B cell (primary cell): ENCODE measurements at regions not wholly inside any gene's neighbourhood (a gene's known extent, or its start where the extent isn't known, plus 50 kb on each side); places are given as distances from the start of the nearest gene placed in this dataset.

Experiments used
- ATAC-seq: fragments of 200-7000 bp; cut with Tn5 transposase; one replicate; pipeline ENCODE4 v1.10.0; 2021; ENCODE audit warnings: low read depth, mild to moderate bottlenecking, moderate number of reproducible peaks, moderate library complexity
- CTCF ChIA-PET: fragments of 350-600 bp; sonication (Branson Sonifier 250); formaldehyde crosslinking; loops from one replicate; lab custom pipeline; 2021; ENCODE audit warnings: antibody characterized with exemption, inconsistent platforms; lab: Charles Lee
- POLR2A ChIA-PET: fragments of 350-600 bp; sonication (Branson Sonifier 250); formaldehyde crosslinking; loops from one replicate; lab custom pipeline; 2021; ENCODE audit warnings: antibody characterized with exemption; lab: Charles Lee
- DNase-seq: peaks from one replicate; pipeline ENCODE4 v3.0.0; 2013
- H2AFZ ChIP-seq: 2 replicates; pipeline ENCODE4 v1.6.1; 2012; ENCODE audit warnings: mild to moderate bottlenecking, low read depth, low read length; ENCODE audit not compliant: insufficient read depth, poor library complexity, severe bottlenecking
- H3K27ac ChIP-seq, 2 donors: 1 replicate in 1 of 2; 2 replicates in 1 of 2; pipeline ENCODE4 v1.5.1; 2012 to 2013; ENCODE audit warnings: low read length in 2 of 2, mild to moderate bottlenecking in 2 of 2, moderate library complexity in 1 of 2
- H3K27me3 ChIP-seq, 4 experiments: fragments of 200-600 bp in 1 of 4; sonication (generic) in 1 of 4; replicated peaks in 1 of 4; 1 replicate in 2 of 4; 2 replicates in 2 of 4; pipeline versions ENCODE4 v1.6.1 to v1.7.0; 2013 to 2016; ENCODE audit warnings: low read length in 3 of 4, mild to moderate bottlenecking in 2 of 4, mixed read lengths in 1 of 4, moderate library complexity in 1 of 4; ENCODE audit not compliant: insufficient read depth in 4 of 4, control insufficient read depth in 3 of 4; ENCODE audit errors: control extremely low read depth in 1 of 4
- H3K36me3 ChIP-seq, 2 experiments: replicated peaks in 1 of 2; 1 replicate in 1 of 2; 2 replicates in 1 of 2; pipeline versions ENCODE4 v1.6.1 to v1.7.1; 2013; ENCODE audit warnings: low read length in 1 of 2; ENCODE audit not compliant: insufficient read depth in 2 of 2, control insufficient read depth in 1 of 2; ENCODE audit errors: control extremely low read depth in 1 of 2, extremely low read depth in 1 of 2
- H3K4me1 ChIP-seq, 2 donors: fragments of 200-600 bp in 1 of 2; sonication (generic) in 1 of 2; 1 replicate in 1 of 2; 2 replicates in 1 of 2; pipeline versions ENCODE4 v1.5.1 to v1.6.1; 2013 to 2017; ENCODE audit warnings: low read length in 2 of 2; ENCODE audit not compliant: control insufficient read depth in 2 of 2, insufficient read depth in 2 of 2
- H3K4me2 ChIP-seq: replicated peaks from 2 replicates; pipeline ENCODE3; 2012; ENCODE audit warnings: mild to moderate bottlenecking, low read depth, low read length; ENCODE audit not compliant: poor library complexity, severe bottlenecking
- H3K4me3 ChIP-seq, 5 experiments: fragments of 200-600 bp in 1 of 5; sonication (generic) in 1 of 5; 1 replicate in 3 of 5; 2 replicates in 2 of 5; pipeline versions ENCODE4 v1.5.1 to v1.7.0; 2011 to 2016; ENCODE audit warnings: low read length in 4 of 5, mild to moderate bottlenecking in 4 of 5, low read depth in 2 of 5, control low read depth in 1 of 5, moderate library complexity in 1 of 5; ENCODE audit not compliant: insufficient read depth in 1 of 5; ENCODE audit errors: control extremely low read depth in 1 of 5, extremely low read depth in 1 of 5
- H3K79me2 ChIP-seq: fragments of 200-600 bp; sonication (generic); one replicate; pipeline ENCODE4 v1.6.0; 2016; ENCODE audit warnings: low read length; ENCODE audit not compliant: control insufficient read depth, insufficient read depth
- H3K9ac ChIP-seq: fragments of 200-600 bp; sonication (generic); 2 replicates; pipeline ENCODE4 v1.6.1; 2017; ENCODE audit warnings: mild to moderate bottlenecking, low read length, moderate library complexity
- H3K9me3 ChIP-seq, 3 donors: one replicate each; pipeline versions ENCODE4 v1.6.1 to v1.7.1; 2013; ENCODE audit warnings: low read length in 2 of 3; ENCODE audit not compliant: control insufficient read depth in 2 of 3, insufficient read depth in 1 of 3; ENCODE audit errors: control extremely low read depth in 1 of 3
- H4K20me1 ChIP-seq: 2 replicates; pipeline ENCODE4 v1.6.0; 2012; ENCODE audit warnings: mild to moderate bottlenecking, low read length; ENCODE audit not compliant: insufficient read depth, control insufficient read depth, poor library complexity, severe bottlenecking
- H3K27ac Mint-ChIP-seq: one replicate; pipeline ENCODE4 v1.8.0; 2021; ENCODE audit warnings: mixed read lengths
- H3K27me3 Mint-ChIP-seq: one replicate; pipeline ENCODE4 v1.8.0; 2021; ENCODE audit warnings: mixed read lengths
- H3K4me1 Mint-ChIP-seq: one replicate; pipeline ENCODE4 v1.8.0; 2021; ENCODE audit warnings: mixed read lengths
- H3K4me3 Mint-ChIP-seq: one replicate; pipeline ENCODE4 v1.8.0; 2021; ENCODE audit warnings: mixed read lengths
- H3K9me3 Mint-ChIP-seq: one replicate; pipeline ENCODE4 v1.8.0; 2022; ENCODE audit warnings: mixed read lengths; ENCODE audit not compliant: insufficient read depth
- EZH2 ChIP-seq: IDR thresholded peaks from 2 replicates; pipeline ENCODE4 v1.6.1; 2012; ENCODE audit warnings: borderline replicate concordance, low read depth, mild to moderate bottlenecking, moderate library complexity, low read length; ENCODE audit not compliant: insufficient read depth, poor library complexity, severe bottlenecking
- WGBS: methylation state at CpG from one replicate; pipeline ENCODE4 v1.1.5; 2013; ENCODE audit warnings: missing lambda C conversion rate; ENCODE audit not compliant: insufficient coverage; 5-methylcytosine and 5-hydroxymethylcytosine counted together
- intact Hi-C: fragments of 100-400 bp; cut with micrococcal nuclease; formaldehyde crosslinking; loops from one replicate; pipeline ENCODE4 v1.10.0; 2022
- TF ChIP-seq, protein P1 (sequence below): fragments of 200-600 bp; IDR thresholded peaks from one replicate; pipeline ENCODE4 v1.8.0; 2022; ENCODE audit warnings: antibody characterized with exemption, mild to moderate bottlenecking

DNA sequence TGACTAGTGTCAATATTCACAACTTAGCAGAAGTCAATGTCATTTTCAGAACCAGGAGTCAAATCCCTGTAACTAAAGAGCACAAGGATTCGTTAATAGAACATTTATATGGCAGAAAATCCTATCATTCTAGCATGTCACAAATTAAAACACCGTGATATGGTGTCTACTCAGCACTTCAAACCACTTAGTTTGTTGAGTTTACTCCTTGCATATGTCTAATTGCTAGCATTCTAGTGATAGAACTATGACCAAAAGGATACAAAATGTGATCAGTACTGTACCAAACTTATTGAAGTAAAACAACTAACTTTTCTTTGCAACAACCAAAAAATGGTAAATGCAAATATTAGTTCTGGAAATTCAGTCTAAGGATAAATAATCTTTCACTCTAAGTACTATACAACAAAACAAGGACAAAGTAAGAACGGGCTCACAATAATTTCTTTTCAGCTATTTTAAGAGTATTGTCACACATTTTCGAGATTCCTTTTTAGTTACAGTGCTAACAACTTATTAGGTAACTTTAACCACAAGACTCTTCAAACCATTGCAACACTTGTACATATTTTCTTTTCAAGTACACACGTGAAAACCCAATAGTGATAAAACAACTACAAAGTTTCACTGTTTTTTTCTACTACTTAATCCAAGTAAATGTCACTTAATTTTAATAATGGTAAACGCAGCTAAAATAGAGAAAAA is 845.2 kb upstream of the CDH10 start:
- ChIA-PET POLR2A (no interaction called here), CTCF (no interaction called here)
- Mint-ChIP-seq H3K4me1 (no peaks in the 10 kb centered on the region), H3K27ac (no peak overlapping the region), H3K27me3 (no peaks in the 10 kb centered on the region), H3K4me3 (no peak overlapping the region), H3K9me3 (peaks cover 7% of the 10 kb centered on the region)
- H3K9me3 ChIP-seq, result no peaks in the 10 kb centered on the region
- no peaks in the 10 kb centered on the region for H3K36me3 ChIP-seq
- H3K4me2 ChIP-seq, result no peak overlapping the region
- H3K27ac ChIP-seq, result no peak overlapping the region
- ATAC-seq (no peak), DNase-seq (no peak)
- TF ChIP-seq, protein P1, sequence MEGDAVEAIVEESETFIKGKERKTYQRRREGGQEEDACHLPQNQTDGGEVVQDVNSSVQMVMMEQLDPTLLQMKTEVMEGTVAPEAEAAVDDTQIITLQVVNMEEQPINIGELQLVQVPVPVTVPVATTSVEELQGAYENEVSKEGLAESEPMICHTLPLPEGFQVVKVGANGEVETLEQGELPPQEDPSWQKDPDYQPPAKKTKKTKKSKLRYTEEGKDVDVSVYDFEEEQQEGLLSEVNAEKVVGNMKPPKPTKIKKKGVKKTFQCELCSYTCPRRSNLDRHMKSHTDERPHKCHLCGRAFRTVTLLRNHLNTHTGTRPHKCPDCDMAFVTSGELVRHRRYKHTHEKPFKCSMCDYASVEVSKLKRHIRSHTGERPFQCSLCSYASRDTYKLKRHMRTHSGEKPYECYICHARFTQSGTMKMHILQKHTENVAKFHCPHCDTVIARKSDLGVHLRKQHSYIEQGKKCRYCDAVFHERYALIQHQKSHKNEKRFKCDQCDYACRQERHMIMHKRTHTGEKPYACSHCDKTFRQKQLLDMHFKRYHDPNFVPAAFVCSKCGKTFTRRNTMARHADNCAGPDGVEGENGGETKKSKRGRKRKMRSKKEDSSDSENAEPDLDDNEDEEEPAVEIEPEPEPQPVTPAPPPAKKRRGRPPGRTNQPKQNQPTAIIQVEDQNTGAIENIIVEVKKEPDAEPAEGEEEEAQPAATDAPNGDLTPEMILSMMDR, result no peak
- no peak for TF ChIP-seq EZH2
- intact Hi-C loops, result no loop called here
- H3K4me3 ChIP-seq, result no peak overlapping the region
- no peaks in the 10 kb centered on the region for H4K20me1 ChIP-seq
- no peaks in the 10 kb centered on the region for H3K27me3 ChIP-seq
- H3K79me2 ChIP-seq, result no peaks in the 10 kb centered on the region
- 90% methylated on average over 3 of the region's 6 CpGs for WGBS
- no peaks in the 10 kb centered on the region for H3K4me1 ChIP-seq
- H2AFZ ChIP-seq, result no peak overlapping the region
- no peak overlapping the region for H3K9ac ChIP-seq

DNA sequence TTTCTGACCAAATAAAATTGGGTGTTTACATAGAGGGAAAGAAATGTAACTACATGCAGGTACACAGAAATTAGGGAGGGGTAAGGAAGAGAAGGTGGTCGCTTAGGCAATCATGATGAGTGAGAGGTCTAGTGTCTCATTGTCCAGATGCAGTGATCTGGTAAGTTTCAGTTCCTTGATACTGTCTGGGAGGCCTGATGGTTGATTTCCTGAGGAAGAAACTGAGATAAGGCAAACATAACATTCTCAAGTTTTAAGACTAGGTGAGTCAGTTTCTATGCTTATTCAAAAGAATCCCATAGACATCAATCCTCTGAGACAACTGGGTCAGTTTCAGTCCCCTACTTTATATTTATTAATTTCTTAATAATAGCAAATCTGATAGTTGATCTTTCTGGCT is 843.3 kb upstream of the CDH10 start:
- Mint-ChIP-seq H3K9me3 (peaks cover 7% of the 10 kb centered on the region), H3K27ac (no peak overlapping the region), H3K4me1 (no peaks in the 10 kb centered on the region), H3K27me3 (no peaks in the 10 kb centered on the region), H3K4me3 (no peak overlapping the region)
- intact Hi-C loops, result no loop called here
- Histone ChIP-seq H3K27me3 (no peaks in the 10 kb centered on the region), H4K20me1 (no peaks in the 10 kb centered on the region), H3K4me1 (no peaks in the 10 kb centered on the region), H3K9ac (no peak overlapping the region), H3K79me2 (no peaks in the 10 kb centered on the region), H3K27ac (no peak overlapping the region), H3K36me3 (no peaks in the 10 kb centered on the region), H3K9me3 (no peaks in the 10 kb centered on the region), H3K4me3 (no peak overlapping the region), H3K4me2 (no peak overlapping the region), H2AFZ (no peak overlapping the region)
- ChIA-PET CTCF (no interaction called here), POLR2A (no interaction called here)
- no peak for ATAC-seq
- WGBS, result 71% methylated on average over 1 of the region's 1 CpG
- DNase-seq, result no peak
- TF ChIP-seq, protein P1, result no peak
- no peak for TF ChIP-seq EZH2
